H1 (cell line): ENCODE measurements at regions not wholly inside any gene's neighbourhood (a gene's known extent, or its start where the extent isn't known, plus 50 kb on each side); places are given as distances from the start of the nearest gene placed in this dataset.

Experiments used
- CTCF ChIA-PET: fragments of 300-600 bp; sonication (Branson Sonifier 250); formaldehyde crosslinking; loops from one replicate; lab custom pipeline; 2021; ENCODE audit not compliant: partially characterized antibody; lab: Charles Lee
- POLR2A ChIA-PET: fragments of 300-600 bp; sonication (Branson Sonifier 250); formaldehyde crosslinking; loops from one replicate; lab custom pipeline; 2021; ENCODE audit warnings: inconsistent platforms; ENCODE audit not compliant: partially characterized antibody; lab: Charles Lee
- DNase-seq, 2 experiments: peaks; one replicate each; pipeline versions ENCODE4 v3.0.0 to v3.0.0-alpha.2; 2010 to 2022; ENCODE audit warnings: low spot score in 2 of 2, low read depth in 1 of 2, mixed read lengths in 1 of 2
- FAIRE-seq: peaks from 2 replicates; lab custom pipeline; 2011; peaks lifted over from hg19 to GRCh38; lab: Jason Lieb, UNC
- H2AFZ ChIP-seq: 2 replicates; pipeline ENCODE4 v1.8.1; 2012; ENCODE audit warnings: low read length, inconsistent platforms
- H2AK5ac ChIP-seq: 2 replicates; pipeline ENCODE4 v1.6.1; 2013; ENCODE audit warnings: low read depth, low read length
- H2BK120ac ChIP-seq: replicated peaks from 2 replicates; pipeline ENCODE3; 2013; ENCODE audit warnings: low read depth, low read length, inconsistent platforms
- H2BK12ac ChIP-seq: 2 replicates; pipeline ENCODE4 v1.6.1; 2013; ENCODE audit warnings: low read depth, low read length
- H2BK15ac ChIP-seq: 2 replicates; pipeline ENCODE4 v1.6.1; 2013; ENCODE audit warnings: low read length
- H2BK20ac ChIP-seq: 2 replicates; pipeline ENCODE4 v1.6.1; 2013; ENCODE audit warnings: low read length
- H2BK5ac ChIP-seq: 2 replicates; pipeline ENCODE4 v1.6.1; 2013; ENCODE audit warnings: low read depth, low read length
- H3K14ac ChIP-seq: 2 replicates; pipeline ENCODE4 v1.6.1; 2013; ENCODE audit warnings: inconsistent platforms; ENCODE audit not compliant: insufficient read length
- H3K18ac ChIP-seq: 2 replicates; pipeline ENCODE4 v1.6.1; 2013; ENCODE audit warnings: low read length; ENCODE audit errors: extremely low read depth
- H3K23ac ChIP-seq: 2 replicates; pipeline ENCODE4 v1.6.1; 2013; ENCODE audit warnings: inconsistent platforms; ENCODE audit not compliant: insufficient read length
- H3K23me2 ChIP-seq: 2 replicates; pipeline ENCODE4 v1.6.1; 2013; ENCODE audit warnings: low read depth, low read length
- H3K27ac ChIP-seq: 2 replicates; pipeline ENCODE4 v1.6.1; 2011; ENCODE audit warnings: low read depth, low read length, inconsistent platforms
- H3K27me3 ChIP-seq, 4 experiments: replicated peaks in 1 of 4; 1 replicate in 1 of 4; 2 replicates in 3 of 4; pipeline versions ENCODE4 v1.6.1 to v1.8.1; 2011 to 2013; ENCODE audit warnings: low read length in 3 of 4, mild to moderate bottlenecking in 3 of 4, inconsistent platforms in 2 of 4, mixed read lengths in 2 of 4, moderate library complexity in 1 of 4; ENCODE audit not compliant: control insufficient read depth in 3 of 4, insufficient read depth in 3 of 4; ENCODE audit errors: extremely low read depth in 1 of 4
- H3K36me3 ChIP-seq, 4 experiments: 2 replicates each; pipeline versions ENCODE4 v1.6.1 to v1.8.1; 2011 to 2013; ENCODE audit warnings: mild to moderate bottlenecking in 4 of 4, low read length in 3 of 4, moderate library complexity in 2 of 4, control low read depth in 1 of 4, inconsistent platforms in 1 of 4; ENCODE audit not compliant: insufficient read depth in 4 of 4, control insufficient read depth in 2 of 4
- H3K4ac ChIP-seq: replicated peaks from 2 replicates; pipeline ENCODE3; 2013; ENCODE audit warnings: low read length, low read depth, mixed read lengths, inconsistent platforms; ENCODE audit not compliant: insufficient read length
- H3K4me1 ChIP-seq, 4 experiments: replicated peaks in 1 of 4; 1 replicate in 1 of 4; 2 replicates in 3 of 4; pipeline versions ENCODE4 v1.6.1 to v1.8.1; 2011 to 2013; ENCODE audit warnings: low read length in 3 of 4, inconsistent platforms in 2 of 4, mixed read lengths in 1 of 4; ENCODE audit not compliant: insufficient read depth in 4 of 4, control insufficient read depth in 3 of 4
- H3K4me2 ChIP-seq, 2 experiments: 2 replicates each; pipeline versions ENCODE4 v1.6.1 to v1.8.1; 2011 to 2013; ENCODE audit warnings: low read depth in 2 of 2, low read length in 2 of 2, control low read depth in 1 of 2, inconsistent platforms in 1 of 2, mild to moderate bottlenecking in 1 of 2; ENCODE audit not compliant: insufficient read depth in 1 of 2
- H3K4me3 ChIP-seq, 4 experiments: fragments of 200-600, 300-600 bp in 1 of 4; sonication (generic), shearing (Covaris generic), sonication (Bioruptor Twin) in 1 of 4; 2 replicates each; pipeline versions ENCODE4 v1.5.1 to v1.8.1; 2011 to 2016; ENCODE audit warnings: low read length in 4 of 4, low read depth in 3 of 4, control low read depth in 2 of 4, inconsistent platforms in 2 of 4, mild to moderate bottlenecking in 2 of 4, mixed read lengths in 1 of 4, moderate library complexity in 1 of 4; ENCODE audit not compliant: insufficient read depth in 2 of 4; ENCODE audit errors: extremely low read depth in 1 of 4
- H3K56ac ChIP-seq: replicated peaks from 2 replicates; pipeline ENCODE3; 2013; ENCODE audit warnings: low read depth, mild to moderate bottlenecking, mixed read lengths, low read length, inconsistent platforms; ENCODE audit not compliant: insufficient read length
- H3K79me1 ChIP-seq: 2 replicates; pipeline ENCODE4 v1.6.1; 2013; ENCODE audit warnings: low read depth, low read length, control low read depth
- H3K79me2 ChIP-seq, 2 experiments: 2 replicates each; pipeline versions ENCODE4 v1.6.1 to v1.8.1; 2012 to 2013; ENCODE audit warnings: low read length in 2 of 2, mild to moderate bottlenecking in 2 of 2, inconsistent platforms in 1 of 2; ENCODE audit not compliant: insufficient read depth in 2 of 2, control insufficient read depth in 1 of 2
- H3K9ac ChIP-seq, 4 experiments: replicated peaks in 1 of 4; 1 replicate in 1 of 4; 2 replicates in 3 of 4; pipeline versions ENCODE4 v1.6.1 to v1.8.1; 2011 to 2013; ENCODE audit warnings: low read depth in 3 of 4, low read length in 3 of 4, control low read depth in 2 of 4, mild to moderate bottlenecking in 2 of 4, moderate library complexity in 2 of 4, inconsistent platforms in 1 of 4; ENCODE audit errors: extremely low read depth in 1 of 4
- H3K9me3 ChIP-seq, 2 experiments: 2 replicates each; pipeline versions ENCODE4 v1.6.1 to v1.8.1; 2012 to 2013; ENCODE audit warnings: mild to moderate bottlenecking in 2 of 2, moderate library complexity in 2 of 2, control low read depth in 1 of 2, inconsistent platforms in 1 of 2, low read depth in 1 of 2, low read length in 1 of 2, mixed read lengths in 1 of 2; ENCODE audit not compliant: insufficient read depth in 2 of 2
- H4K20me1 ChIP-seq, 2 experiments: replicated peaks in 1 of 2; 2 replicates each; pipeline versions ENCODE3 to v1.8.1; 2011 to 2013; ENCODE audit warnings: inconsistent platforms in 2 of 2, low read length in 2 of 2, mild to moderate bottlenecking in 1 of 2; ENCODE audit not compliant: insufficient read depth in 2 of 2, control insufficient read depth in 1 of 2
- H4K5ac ChIP-seq: 2 replicates; pipeline ENCODE4 v1.6.1; 2013; ENCODE audit warnings: low read length, low read depth, mixed read lengths, inconsistent platforms; ENCODE audit not compliant: insufficient read length
- H4K8ac ChIP-seq: 2 replicates; pipeline ENCODE4 v1.8.0; 2013; ENCODE audit warnings: mild to moderate bottlenecking, moderate library complexity, low read length, inconsistent platforms; ENCODE audit not compliant: insufficient read depth; ENCODE audit errors: extremely low read depth
- H4K91ac ChIP-seq: replicated peaks from 2 replicates; pipeline ENCODE3; 2013; ENCODE audit warnings: low read length, mixed read lengths, inconsistent platforms; ENCODE audit not compliant: insufficient read length
- NANOG ChIP-seq: IDR thresholded peaks from 2 replicates; pipeline ENCODE4 v1.6.1; 2011; ENCODE audit warnings: low read length, low read depth, mild to moderate bottlenecking, inconsistent platforms; ENCODE audit not compliant: insufficient read depth, poor library complexity, severe bottlenecking
- whole genome bisulfite sequencing, 2 experiments: shearing (Covaris generic) in 1 of 2; methylation state at CpG; one replicate each; pipeline versions ENCODE4 v1.1.6 to v1.1.7; 2013 to 2015; ENCODE audit warnings: low lambda C conversion rate in 2 of 2, mixed read lengths in 2 of 2, inconsistent platforms in 1 of 2, low coverage in 1 of 2, missing lambda C conversion rate in 1 of 2; ENCODE audit not compliant: insufficient replicate concordance in 2 of 2, insufficient coverage in 1 of 2, insufficient read length in 1 of 2; ENCODE audit errors: extremely low coverage in 1 of 2, missing lambda C conversion rate in 1 of 2; 5-methylcytosine and 5-hydroxymethylcytosine counted together

GRCh38 chr4:138327338-138327737 is 85.2 kb upstream of the SLC7A11 start:
- Histone ChIP-seq H3K79me1 (no peaks in the 10 kb centered on the region), H3K23me2 (no peaks in the 10 kb centered on the region), H2BK5ac (no peak overlapping the region), H2BK120ac (no peak overlapping the region), H3K27me3 (no peaks in the 10 kb centered on the region), H3K23ac (no peak overlapping the region), H3K27ac (no peak overlapping the region), H4K91ac (no peak overlapping the region), H3K18ac (no peak overlapping the region), H3K14ac (no peak overlapping the region), H3K9me3 (no peaks in the 10 kb centered on the region), H2BK20ac (no peak overlapping the region), H2AFZ (no peak overlapping the region), H3K4ac (no peak overlapping the region), H3K4me2 (no peak overlapping the region), H3K79me2 (no peaks in the 10 kb centered on the region), H4K20me1 (no peaks in the 10 kb centered on the region), H3K4me1 (no peaks in the 10 kb centered on the region), H2BK12ac (no peak overlapping the region), H3K36me3 (no peaks in the 10 kb centered on the region), H4K8ac (no peak overlapping the region), H2BK15ac (no peak overlapping the region), H2AK5ac (no peak overlapping the region), H4K5ac (no peak overlapping the region), H3K56ac (no peak overlapping the region), H3K4me3 (no peak overlapping the region), H3K9ac (no peak overlapping the region)
- WGBS, 2 experiments: 95% methylated on average over 1 of the region's 1 CpG; no CpG with 5 or more reads in 1 of the 2 experiments
- TF ChIP-seq NANOG: no peak
- ChIA-PET POLR2A (interaction anchor here (0.6 kb wide), 1 partner anchor 1285 kb away, joined by 3 read pairs; no protein-coding TSS in a partner anchor), CTCF (interaction anchor here (0.6 to 0.8 kb wide), 2 partner anchors 16 to 344 kb away, joined by 3 read pairs; no protein-coding TSS in a partner anchor)
- FAIRE-seq (no peak), DNase-seq (no peak)
